ENCODE measurements at regions not wholly inside any gene's neighbourhood (a gene's known extent, or its start where the extent isn't known, plus 50 kb on each side); places are given as distances from the start of the nearest gene placed in this dataset.

DNA sequence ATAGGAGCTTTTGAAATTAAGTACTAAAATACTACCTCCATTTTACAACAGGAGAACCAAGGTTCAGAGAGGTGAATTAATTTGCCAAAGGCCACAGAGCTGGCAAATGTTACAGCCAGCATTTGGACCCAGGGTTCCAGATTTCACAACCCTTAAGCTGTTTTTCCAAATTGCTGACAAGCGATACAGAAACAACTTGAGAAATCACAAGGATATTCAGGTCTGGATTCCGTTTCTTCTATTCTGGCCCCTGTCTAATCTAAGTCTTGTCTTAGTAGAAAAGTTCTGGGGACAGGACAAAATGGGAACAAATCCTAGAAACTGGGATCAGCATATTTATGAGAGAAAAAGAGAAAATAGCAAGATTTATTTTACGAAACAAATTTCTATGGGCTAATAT lies 103.1 kb upstream of the PRLR start:
- Histone ChIP-seq H3K4me3 (no peak overlapping the region), H3K36me3 (no peaks in the 10 kb centered on the region), H3K27me3 (no peaks in the 10 kb centered on the region), H3K9me3 (no peaks in the 10 kb centered on the region), H3K4me1 (no peaks in the 10 kb centered on the region), H3K27ac (no peak overlapping the region)
- TF ChIP-seq, protein P1, sequence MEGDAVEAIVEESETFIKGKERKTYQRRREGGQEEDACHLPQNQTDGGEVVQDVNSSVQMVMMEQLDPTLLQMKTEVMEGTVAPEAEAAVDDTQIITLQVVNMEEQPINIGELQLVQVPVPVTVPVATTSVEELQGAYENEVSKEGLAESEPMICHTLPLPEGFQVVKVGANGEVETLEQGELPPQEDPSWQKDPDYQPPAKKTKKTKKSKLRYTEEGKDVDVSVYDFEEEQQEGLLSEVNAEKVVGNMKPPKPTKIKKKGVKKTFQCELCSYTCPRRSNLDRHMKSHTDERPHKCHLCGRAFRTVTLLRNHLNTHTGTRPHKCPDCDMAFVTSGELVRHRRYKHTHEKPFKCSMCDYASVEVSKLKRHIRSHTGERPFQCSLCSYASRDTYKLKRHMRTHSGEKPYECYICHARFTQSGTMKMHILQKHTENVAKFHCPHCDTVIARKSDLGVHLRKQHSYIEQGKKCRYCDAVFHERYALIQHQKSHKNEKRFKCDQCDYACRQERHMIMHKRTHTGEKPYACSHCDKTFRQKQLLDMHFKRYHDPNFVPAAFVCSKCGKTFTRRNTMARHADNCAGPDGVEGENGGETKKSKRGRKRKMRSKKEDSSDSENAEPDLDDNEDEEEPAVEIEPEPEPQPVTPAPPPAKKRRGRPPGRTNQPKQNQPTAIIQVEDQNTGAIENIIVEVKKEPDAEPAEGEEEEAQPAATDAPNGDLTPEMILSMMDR (IDR thresholded peaks at IDR 0.05): no peak
- intact Hi-C loops (cut with DNase I): no loop called here
- ATAC-seq (no peak), DNase-seq (no peak)

DNA sequence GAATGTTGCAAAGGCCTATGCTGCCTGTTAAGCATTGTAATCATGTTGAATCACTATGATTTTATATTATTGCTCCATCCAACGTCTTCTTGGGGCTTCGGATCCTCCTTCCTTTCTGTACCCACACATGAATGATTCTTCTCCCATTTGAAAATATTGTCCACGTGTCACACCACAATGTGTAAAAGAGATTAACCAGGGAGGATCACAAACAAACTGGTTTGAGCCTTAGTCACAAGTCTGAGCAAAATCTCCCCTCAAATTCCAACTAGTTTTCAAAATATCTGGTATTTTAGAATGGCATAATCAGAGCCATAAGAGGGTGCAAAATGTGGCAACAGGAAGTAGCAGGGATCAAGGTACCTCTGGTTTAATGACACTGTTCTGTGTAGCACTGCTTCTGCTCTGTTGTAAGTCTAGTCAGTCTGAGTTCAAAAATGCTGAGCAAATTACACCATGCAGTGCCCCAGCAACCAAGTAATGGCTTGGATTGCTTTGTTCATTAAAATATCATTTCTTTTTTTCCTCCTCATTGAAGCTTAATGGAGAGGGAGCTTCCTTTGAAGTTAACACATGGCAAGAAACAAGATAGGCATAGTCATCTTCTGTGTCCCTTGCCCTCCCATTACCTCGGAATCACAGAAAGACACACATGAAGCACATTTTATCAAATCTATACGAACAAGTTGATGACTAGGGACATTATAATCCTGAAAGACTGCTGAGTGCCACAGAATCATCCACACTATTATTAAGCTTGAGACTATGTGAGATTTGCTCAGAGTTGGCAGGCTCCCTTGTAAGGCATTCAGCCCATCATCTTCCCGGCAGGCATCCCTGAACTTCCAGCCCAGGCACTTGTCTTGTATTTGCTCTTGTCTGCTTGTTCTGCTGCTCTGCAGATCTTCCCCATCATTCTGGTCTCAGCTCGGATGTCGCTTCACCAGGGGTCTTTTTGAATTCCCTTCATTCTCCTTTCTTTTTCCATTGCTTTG lies 102.0 kb upstream of the PRLR start:
- ATAC-seq (no peak), DNase-seq (no peak)
- Histone ChIP-seq H3K4me3 (no peak overlapping the region), H3K27me3 (no peaks in the 10 kb centered on the region), H3K4me1 (no peaks in the 10 kb centered on the region), H3K36me3 (no peaks in the 10 kb centered on the region), H3K27ac (no peak overlapping the region), H3K9me3 (no peaks in the 10 kb centered on the region)
- intact Hi-C loops (cut with DNase I): no loop called here
- TF ChIP-seq, protein P1 (IDR thresholded peaks at IDR 0.05): no peak

DNA sequence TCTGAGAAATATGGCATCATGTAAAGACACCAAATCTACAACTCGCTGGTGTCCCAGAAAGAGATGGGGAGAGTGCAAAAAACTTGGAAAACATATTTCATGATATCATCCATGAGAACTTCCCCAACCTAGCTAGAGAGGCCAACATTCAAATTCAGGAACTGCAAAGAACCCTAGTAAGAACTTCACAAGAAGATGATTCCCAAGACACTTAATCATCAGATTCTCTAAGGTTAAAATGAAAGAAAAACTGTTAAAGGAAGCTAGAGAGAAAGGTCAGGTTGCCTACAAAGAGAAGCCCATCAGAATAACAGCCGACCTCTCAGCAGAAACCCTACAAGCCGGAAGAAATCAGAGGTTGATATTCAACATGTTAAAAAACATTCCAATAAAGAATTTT lies 95.5 kb upstream of the PRLR start:
- Histone ChIP-seq H3K4me3 (no peak overlapping the region), H3K27ac (no peak overlapping the region), H3K4me1 (no peaks in the 10 kb centered on the region), H3K9me3 (no peaks in the 10 kb centered on the region), H3K27me3 (no peaks in the 10 kb centered on the region), H3K36me3 (no peaks in the 10 kb centered on the region)
- no peak for ATAC-seq
- DNase-seq: no peak
- intact Hi-C loops (cut with DNase I): no loop called here
- TF ChIP-seq, protein P1 (IDR thresholded peaks at IDR 0.05): no peak

DNA sequence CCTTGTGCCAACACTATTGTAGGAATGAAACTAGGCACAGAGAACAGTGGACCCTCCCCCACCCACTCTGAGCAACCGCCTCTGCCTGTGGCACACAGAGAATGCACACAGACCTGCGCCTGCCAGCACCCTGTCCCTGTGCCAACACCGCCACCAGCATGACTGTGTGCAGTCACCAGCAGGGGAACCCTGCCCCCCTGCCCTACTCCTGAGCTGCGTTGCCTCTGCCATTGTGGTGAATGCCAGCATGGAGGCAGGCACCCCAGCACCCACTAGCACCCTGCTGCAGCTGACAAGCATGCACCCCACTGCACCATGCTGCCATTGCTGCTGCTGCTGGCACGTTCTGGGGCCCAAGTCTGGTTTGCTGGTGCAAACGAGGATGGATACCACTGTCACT lies 94.4 kb upstream of the PRLR start:
- Histone ChIP-seq H3K27me3 (no peaks in the 10 kb centered on the region), H3K36me3 (no peaks in the 10 kb centered on the region), H3K4me1 (no peaks in the 10 kb centered on the region), H3K4me3 (no peak overlapping the region), H3K27ac (no peak overlapping the region), H3K9me3 (no peaks in the 10 kb centered on the region)
- ATAC-seq: no peak
- intact Hi-C loops (cut with DNase I): no loop called here
- TF ChIP-seq, protein P1 (IDR thresholded peaks at IDR 0.05): no peak
- no peak for DNase-seq

DNA sequence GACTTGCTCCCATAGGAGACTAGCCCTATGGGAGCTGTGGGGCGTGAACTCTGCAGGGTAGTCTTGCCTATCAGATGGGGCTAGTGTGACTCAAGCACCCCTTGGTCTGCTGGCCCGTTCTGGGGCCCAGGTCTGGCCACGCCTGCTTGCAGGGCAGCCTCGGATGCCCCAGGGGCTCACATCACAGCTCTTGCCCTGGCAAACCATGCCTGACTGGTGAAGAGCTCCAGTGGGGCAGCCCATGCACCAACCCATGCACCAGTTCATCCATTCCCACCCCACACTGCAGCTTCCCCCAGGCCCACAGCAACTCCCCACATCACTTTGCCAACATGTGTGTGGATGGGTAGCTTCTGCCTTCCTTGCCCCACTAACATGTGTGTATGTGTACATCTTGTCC lies 93.9 kb upstream of the PRLR start:
- Histone ChIP-seq H3K4me3 (no peak overlapping the region), H3K4me1 (no peaks in the 10 kb centered on the region), H3K27me3 (no peaks in the 10 kb centered on the region), H3K9me3 (no peaks in the 10 kb centered on the region), H3K36me3 (no peaks in the 10 kb centered on the region), H3K27ac (no peak overlapping the region)
- intact Hi-C loops (cut with DNase I): no loop called here
- TF ChIP-seq, protein P1 (IDR thresholded peaks at IDR 0.05): no peak
- DNase-seq (no peak), ATAC-seq (no peak)
